ENCODE measurements at regions not wholly inside any gene's neighbourhood (a gene's known extent, or its start where the extent isn't known, plus 50 kb on each side); places are given as distances from the start of the nearest gene placed in this dataset.
"Not testable (repeated sequence)": the region's sequence is repeated elsewhere in the genome, so short reads cannot be mapped to it uniquely, and the experiment has no call there.

GRCh38 chr9:95581900-95582299 is 65.1 kb upstream of the PTCH1 start:
- no peak for DNase-seq (ENCODE audit: low read depth in 2 of 2)

- no peak for DNase-seq (ENCODE audit: low read depth in 2 of 2)
Observed at GRCh38 chr9:95580812-95581761, 64.3 kb upstream of the PTCH1 start.

DNA sequence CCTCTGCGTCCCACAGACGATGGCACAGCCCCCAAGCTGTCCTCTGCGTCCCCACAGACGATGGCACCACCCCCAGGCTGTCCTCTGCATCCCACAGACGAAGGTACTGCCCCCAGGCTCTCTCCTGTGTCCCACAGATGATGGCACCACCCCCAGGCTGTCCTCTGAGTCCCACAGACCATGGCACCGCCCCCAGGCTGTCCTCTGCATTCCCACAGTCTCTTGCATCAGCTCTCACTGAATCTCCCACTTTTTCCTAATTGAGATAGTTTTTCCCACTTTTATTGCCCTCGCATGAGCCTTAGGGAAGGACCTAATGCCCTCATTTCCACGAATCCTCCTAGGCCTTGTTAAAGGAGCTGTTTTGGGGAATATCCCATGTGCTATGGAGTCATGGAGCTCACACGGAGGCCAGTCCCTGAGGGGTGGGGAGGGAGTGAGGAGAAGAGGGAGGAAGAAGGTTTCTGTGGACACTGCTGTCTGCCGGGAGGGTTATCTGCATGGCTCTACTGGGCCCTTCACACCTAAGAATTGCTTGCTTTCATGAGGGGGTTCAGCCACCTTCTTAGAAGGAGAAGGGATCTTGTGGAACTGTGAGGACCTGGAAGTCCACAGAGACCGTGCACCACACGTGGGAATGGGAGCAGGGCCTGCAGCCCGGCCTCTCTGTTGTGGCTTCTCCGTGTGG is 58.2 kb upstream of the PTCH1 start:
- DNase-seq (ENCODE audit: low read depth in 2 of 2) = no peak

GRCh38 chr9:95574176-95574575 is 57.4 kb upstream of the PTCH1 start:
- no peak for DNase-seq (ENCODE audit: low read depth in 2 of 2)

- DNase-seq (ENCODE audit: low read depth in 2 of 2) = no peak
Observed at GRCh38 chr9:95573463-95573862, 56.7 kb upstream of the PTCH1 start.

GRCh38 chr9:95572381-95573151 is 55.8 kb upstream of the PTCH1 start:
- DNase-seq (ENCODE audit: low read depth in 2 of 2) = no peak

GRCh38 chr9:95570646-95571045 is 53.9 kb upstream of the PTCH1 start:
- DNase-seq (ENCODE audit: low read depth in 2 of 2) = no peak

GRCh38 chr9:95570150-95570549 is 53.4 kb upstream of the PTCH1 start:
- DNase-seq (ENCODE audit: low read depth in 2 of 2) = no peak

DNA sequence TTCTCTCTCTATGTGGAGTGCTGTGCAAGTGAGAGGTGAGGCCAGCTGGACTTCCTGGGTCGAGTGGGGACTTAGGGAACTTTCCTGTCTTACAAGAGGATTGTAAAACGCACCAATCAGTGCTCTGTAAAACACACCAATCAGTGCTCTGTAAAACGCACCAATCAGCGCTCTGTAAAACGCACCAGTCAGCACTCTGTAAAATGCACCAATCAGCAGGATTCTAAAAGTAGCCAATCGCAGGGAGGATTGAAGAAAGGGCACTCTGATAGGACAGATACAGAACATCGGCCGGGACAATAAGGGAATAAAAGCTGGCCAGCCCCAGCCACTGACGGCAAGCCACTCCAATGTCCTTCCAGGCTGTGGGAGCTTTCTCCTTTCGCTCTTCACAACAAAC is 52.0 kb upstream of the PTCH1 start:
- DNase-seq (ENCODE audit: low read depth in 2 of 2) = not testable (repeated sequence)
